Spleen (tissue), 7 donors: ENCODE measurements at regions not wholly inside any gene's neighbourhood (a gene's known extent, or its start where the extent isn't known, plus 50 kb on each side); places are given as distances from the start of the nearest gene placed in this dataset.

Experiments
- POLR2A ChIP-seq, 3 donors: fragments of 450-650 bp; IDR thresholded peaks; one replicate each; pipeline ENCODE4 v1.5.1; 2017; ENCODE audit warnings: antibody characterized with exemption in 3 of 3, mild to moderate bottlenecking in 1 of 3
- POLR2AphosphoS5 ChIP-seq, 3 donors: sonication (generic); formaldehyde crosslinking; IDR thresholded peaks; one replicate each; pipeline ENCODE4 v1.5.1; 2017; ENCODE audit warnings: antibody characterized with exemption in 3 of 3
- TF ChIP-seq, protein P1 (sequence below), 11 experiments: fragments of 200-600 bp in 7 of 11; fragments of 450-650 bp in 4 of 11; sonication (generic) in 4 of 11; IDR thresholded peaks in 8 of 11; conservative IDR thresholded peaks in 3 of 11; 1 replicate in 7 of 11; 2 replicates in 4 of 11; pipeline versions ENCODE4 v1.4.0 to v1.8.0; 2016 to 2021; ENCODE audit warnings: antibody characterized with exemption in 11 of 11, inconsistent platforms in 4 of 11, mild to moderate bottlenecking in 1 of 11
- donor health status: DM: no; HTN: no; CAD: no; lungs with moderate emphysema.
- donor health status: DM: no; HTN: no; CAD: no.
- donor health status: DM: no; HTN: no; CAD: no.

DNA sequence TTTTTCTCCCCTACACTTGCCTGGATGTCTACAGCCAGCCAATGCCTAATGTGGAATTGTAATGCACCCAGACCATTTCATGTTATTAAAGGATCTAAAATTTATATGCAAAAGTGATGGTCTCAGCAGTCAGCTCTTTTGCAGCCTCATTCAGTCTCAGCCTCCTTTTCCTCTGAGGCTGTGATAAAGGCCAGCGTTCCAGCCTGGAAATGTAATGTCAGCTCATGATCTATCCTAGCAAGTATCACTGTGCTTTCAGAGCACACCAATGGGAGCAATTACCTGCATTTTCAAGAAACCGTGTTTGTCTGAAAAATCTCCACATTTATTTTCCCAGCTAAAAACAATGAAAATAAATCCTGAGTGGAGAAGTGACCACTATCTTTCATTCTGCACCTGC lies 274.6 kb downstream of the CDH20 start:
- TF ChIP-seq, protein P1, sequence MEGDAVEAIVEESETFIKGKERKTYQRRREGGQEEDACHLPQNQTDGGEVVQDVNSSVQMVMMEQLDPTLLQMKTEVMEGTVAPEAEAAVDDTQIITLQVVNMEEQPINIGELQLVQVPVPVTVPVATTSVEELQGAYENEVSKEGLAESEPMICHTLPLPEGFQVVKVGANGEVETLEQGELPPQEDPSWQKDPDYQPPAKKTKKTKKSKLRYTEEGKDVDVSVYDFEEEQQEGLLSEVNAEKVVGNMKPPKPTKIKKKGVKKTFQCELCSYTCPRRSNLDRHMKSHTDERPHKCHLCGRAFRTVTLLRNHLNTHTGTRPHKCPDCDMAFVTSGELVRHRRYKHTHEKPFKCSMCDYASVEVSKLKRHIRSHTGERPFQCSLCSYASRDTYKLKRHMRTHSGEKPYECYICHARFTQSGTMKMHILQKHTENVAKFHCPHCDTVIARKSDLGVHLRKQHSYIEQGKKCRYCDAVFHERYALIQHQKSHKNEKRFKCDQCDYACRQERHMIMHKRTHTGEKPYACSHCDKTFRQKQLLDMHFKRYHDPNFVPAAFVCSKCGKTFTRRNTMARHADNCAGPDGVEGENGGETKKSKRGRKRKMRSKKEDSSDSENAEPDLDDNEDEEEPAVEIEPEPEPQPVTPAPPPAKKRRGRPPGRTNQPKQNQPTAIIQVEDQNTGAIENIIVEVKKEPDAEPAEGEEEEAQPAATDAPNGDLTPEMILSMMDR (IDR thresholded peaks at IDR 0.05 in 8 of 11, conservative IDR thresholded peaks at IDR 0.05 in 3 of 11) = no peak
- TF ChIP-seq POLR2A (IDR thresholded peaks at IDR 0.05) = no peak
- TF ChIP-seq POLR2AphosphoS5 (IDR thresholded peaks at IDR 0.05) = no peak
